A549 (cell line): ENCODE measurements at regions not wholly inside any gene's neighbourhood (a gene's known extent, or its start where the extent isn't known, plus 50 kb on each side); places are given as distances from the start of the nearest gene placed in this dataset.
A peak's percentile ranks its signal among the peaks of the same experiment; 100 is the strongest.

Source experiments
- ATAC-seq, 2 experiments: fragments of 200-7000 bp in 1 of 2; fragments of >200 bp in 1 of 2; cut with Nextera tagmentation in 1 of 2; cut with Tn5 transposase in 1 of 2; 3 replicates each; pipeline versions ENCODE4 v1.8.0 to v1.9.1; 2018 to 2020; ENCODE audit warnings: mild to moderate bottlenecking in 1 of 2, moderate library complexity in 1 of 2
- CTCF ChIA-PET: fragments of 300-600 bp; sonication (Branson Sonifier 250); formaldehyde crosslinking; extraction: SDS; loops from one replicate; lab custom pipeline; 2021; ENCODE audit warnings: antibody characterized with exemption, inconsistent platforms; lab: Yijun Ruan, JAX
- POLR2A ChIA-PET: fragments of 350-600 bp; formaldehyde crosslinking; extraction: SDS; loops from one replicate; lab custom pipeline; 2021; ENCODE audit warnings: antibody characterized with exemption, inconsistent platforms; lab: Yijun Ruan, JAX
- DNase-seq, 2 experiments: peaks; one replicate each; pipeline versions ENCODE4 v3.0.0 to v3.0.0-alpha.2; 2011 to 2016; ENCODE audit warnings: low read depth in 1 of 2, low spot score in 1 of 2
- FAIRE-seq: peaks from 2 replicates; lab custom pipeline; 2011; peaks lifted over from hg19 to GRCh38; lab: Jason Lieb, UNC
- H3K27ac ChIP-seq, 2 experiments: fragments of >200 bp; sonication (Bioruptor Twin); formaldehyde crosslinking; 3 replicates each; pipeline ENCODE4 v1.5.1; 2016 to 2017
- H3K4me1 ChIP-seq: fragments of >200 bp; sonication (Bioruptor Twin); formaldehyde crosslinking; 3 replicates; pipeline ENCODE4 v1.6.1; 2016
- H3K4me2 ChIP-seq: fragments of >200 bp; sonication (Bioruptor Twin); formaldehyde crosslinking; 3 replicates; pipeline ENCODE4 v1.6.1; 2016
- H3K4me3 ChIP-seq: fragments of >200 bp; sonication (Bioruptor Twin); formaldehyde crosslinking; 3 replicates; pipeline ENCODE4 v1.5.1; 2016
- H3K9me3 ChIP-seq: fragments of >200 bp; sonication (Bioruptor Twin); formaldehyde crosslinking; 3 replicates; pipeline ENCODE4 v1.6.1; 2016
- CBX8 ChIP-seq: fragments of 200-600 bp; sonication (generic); IDR thresholded peaks from 2 replicates; pipeline ENCODE4 v1.6.1; 2016
- CHD4 ChIP-seq: fragments of 200-600 bp; sonication (generic); IDR thresholded peaks from 2 replicates; pipeline ENCODE4 v1.6.1; 2016; ENCODE audit warnings: antibody characterized with exemption, mild to moderate bottlenecking, borderline replicate concordance
- EHMT2 ChIP-seq: fragments of 200-600 bp; sonication (generic); IDR thresholded peaks from 2 replicates; pipeline ENCODE4 v1.6.1; 2016; ENCODE audit warnings: antibody characterized with exemption, low read depth, mild to moderate bottlenecking, moderate library complexity
- FOSL2 ChIP-seq, 2 experiments: fragments of 450-650 bp in 1 of 2; fragments of >200 bp in 1 of 2; sonication (Bioruptor Twin) in 1 of 2; formaldehyde crosslinking; IDR thresholded peaks; 2 replicates each; pipeline versions ENCODE4 v1.5.0 to v1.6.1; 2016 to 2020; ENCODE audit warnings: mild to moderate bottlenecking in 1 of 2, moderate library complexity in 1 of 2
- HDAC2 ChIP-seq: fragments of 200-600 bp; sonication (generic); IDR thresholded peaks from 2 replicates; pipeline ENCODE4 v1.6.1; 2016
- HEYL ChIP-seq: fragments of 250-450 bp; sonication (Bioruptor Pico); IDR thresholded peaks from 2 replicates; pipeline ENCODE4 v1.8.0; 2021; ENCODE audit warnings: mild to moderate bottlenecking, moderate library complexity
- HOXA7 ChIP-seq: fragments of 250-450 bp; sonication (Bioruptor Pico); IDR thresholded peaks from 2 replicates; pipeline ENCODE4 v1.5.0; 2020; ENCODE audit warnings: mild to moderate bottlenecking, moderate library complexity
- JUNB ChIP-seq: fragments of >200 bp; sonication (Bioruptor Twin); formaldehyde crosslinking; IDR thresholded peaks from 2 replicates; pipeline ENCODE4 v1.6.1; 2016
- KDM5A ChIP-seq: fragments of 200-600 bp; sonication (generic); IDR thresholded peaks from 2 replicates; pipeline ENCODE4 v1.6.1; 2016; ENCODE audit warnings: antibody characterized with exemption, mild to moderate bottlenecking
- MAFK ChIP-seq: fragments of 450-650 bp; IDR thresholded peaks from 2 replicates; pipeline ENCODE4 v1.6.1; 2014; ENCODE audit not compliant: partially characterized antibody
- MAZ ChIP-seq: fragments of 150-350 bp; IDR thresholded peaks from 2 replicates; pipeline ENCODE4 v1.6.1; 2014; ENCODE audit warnings: antibody characterized with exemption, low read depth, low read length, borderline replicate concordance
- NR3C1 ChIP-seq: fragments of >200 bp; sonication (Bioruptor Twin); formaldehyde crosslinking; IDR thresholded peaks from 3 replicates; pipeline ENCODE4 v1.6.1; 2017
- POLR2A ChIP-seq: IDR thresholded peaks from 2 replicates; pipeline ENCODE4 v1.6.1; 2012; ENCODE audit warnings: mild to moderate bottlenecking, low read length
- RAD21 ChIP-seq, 2 experiments: fragments of >200 bp in 1 of 2; sonication (Bioruptor Twin) in 1 of 2; formaldehyde crosslinking in 1 of 2; IDR thresholded peaks in 1 of 2; conservative IDR thresholded peaks in 1 of 2; 2 replicates in 1 of 2; 3 replicates in 1 of 2; pipeline ENCODE4 v1.6.1; 2012 to 2018; ENCODE audit warnings: inconsistent platforms in 1 of 2
- SMC3 ChIP-seq: fragments of >200 bp; sonication (Bioruptor Twin); formaldehyde crosslinking; IDR thresholded peaks from 3 replicates; pipeline ENCODE4 v1.6.1; 2018; ENCODE audit warnings: inconsistent platforms
- SREBF2 ChIP-seq: fragments of 450-650 bp; IDR thresholded peaks from 2 replicates; pipeline ENCODE4 v1.6.1; 2014; ENCODE audit warnings: mild to moderate bottlenecking, moderate library complexity
- ZNF302 ChIP-seq: fragments of 250-450 bp; sonication (Bioruptor Pico); IDR thresholded peaks from 2 replicates; pipeline ENCODE4 v1.9.0; 2021; ENCODE audit warnings: inconsistent platforms, mild to moderate bottlenecking, moderate library complexity
- WGBS: methylation state at CpG from one replicate; pipeline ENCODE4 v1.1.6; 2017; ENCODE audit errors: missing lambda C conversion rate; 5-methylcytosine and 5-hydroxymethylcytosine counted together

DNA sequence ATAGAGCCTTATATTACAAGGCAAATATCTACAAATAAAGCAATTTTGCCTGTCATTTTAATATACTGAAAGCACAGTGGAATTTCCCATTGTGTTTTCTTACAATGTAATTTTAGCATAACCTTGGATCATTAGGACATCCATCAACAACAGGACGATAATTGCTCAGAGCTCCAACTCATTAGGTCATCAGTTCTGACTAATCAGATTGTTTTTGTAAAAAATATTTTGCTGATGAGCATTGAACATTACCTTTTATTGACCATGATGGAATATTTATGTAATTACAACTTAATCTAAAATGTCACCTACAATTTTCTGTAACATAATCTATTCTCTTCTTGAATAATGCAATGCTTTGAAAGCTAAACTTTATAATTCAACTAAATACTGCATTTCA is 215.3 kb upstream of the DSEL start:
- DNase-seq (no peak), ATAC-seq (no peak), FAIRE-seq (no peak)
- ChIA-PET POLR2A (no interaction called here), CTCF (no interaction called here)
- H3K4me1 ChIP-seq = no peaks in the 10 kb centered on the region
- H3K4me3 ChIP-seq = no peak overlapping the region
- H3K9me3 ChIP-seq = no peaks in the 10 kb centered on the region
- no peak overlapping the region for H3K4me2 ChIP-seq
- TF ChIP-seq SREBF2 = no peak
- WGBS = 9% methylated on average over 1 of the region's 1 CpG
- H3K27ac ChIP-seq = no peak overlapping the region

DNA sequence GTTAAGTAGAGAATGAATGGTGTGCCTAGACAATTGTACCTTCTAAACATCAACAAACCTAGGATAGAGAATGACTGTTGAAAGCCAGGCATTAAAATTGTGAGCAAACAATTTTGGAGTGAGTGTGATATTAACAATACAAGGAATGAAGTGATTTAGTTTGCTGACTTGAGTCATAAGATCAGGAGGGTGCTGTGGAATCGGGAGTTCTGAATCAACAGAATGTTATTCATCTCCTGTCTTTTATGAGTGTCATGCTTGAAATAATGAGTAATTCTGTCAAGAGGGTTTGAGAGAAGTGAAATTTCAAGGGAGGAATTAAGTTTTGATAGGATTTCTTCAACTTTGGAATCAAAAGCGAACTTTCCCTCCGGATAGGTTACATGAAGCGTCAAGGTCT is 214.4 kb upstream of the DSEL start:
- TF ChIP-seq JUNB = peak; percentile 42
- TF ChIP-seq CHD4 = no peak
- TF ChIP-seq HOXA7 (CRISPR knock-in tag) = no peak
- 0 out of 2 replicates have a peak, but pooled peaks have one; percentile 13 for TF ChIP-seq FOSL2 (IDR thresholded peaks at IDR 0.05)
- peak; percentile 39 for TF ChIP-seq FOSL2 (CRISPR knock-in tag; IDR thresholded peaks at IDR 0.05)
- WGBS = 27% methylated on average over 4 of the region's 4 CpGs
- peak; percentile 1 to 49 for DNase-seq
- Histone ChIP-seq H3K27ac (no peak overlapping the region), H3K4me1 (no peaks in the 10 kb centered on the region), H3K4me2 (peak overlapping the region; percentile 35), H3K9me3 (no peaks in the 10 kb centered on the region), H3K4me3 (no peak overlapping the region)
- ATAC-seq = peak; percentile 70 to 71; a peak in 3 of 6 replicates
- no peak for FAIRE-seq
- POLR2A ChIA-PET = no interaction called here
- CTCF ChIA-PET = no interaction called here

DNA sequence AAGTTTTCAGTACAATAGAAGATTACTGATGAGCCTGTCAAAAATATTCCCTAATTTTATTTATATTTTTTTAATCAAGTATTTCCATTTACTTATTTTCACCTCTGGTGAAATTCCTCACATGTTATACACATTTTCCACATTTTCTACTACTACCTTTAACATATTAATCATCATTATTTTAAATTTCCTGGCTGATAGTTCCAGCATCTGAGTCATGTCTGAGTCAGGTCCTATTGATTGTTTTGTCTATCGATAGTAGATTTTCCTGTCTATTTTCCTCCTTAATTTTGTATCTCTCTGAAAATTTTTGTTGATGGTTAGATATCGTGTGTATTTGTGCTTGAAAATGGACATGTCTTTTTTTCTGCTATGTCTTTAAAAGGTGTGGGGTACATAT is 211.8 kb upstream of the DSEL start:
- DNase-seq (no peak), ATAC-seq (no peak)
- H3K9me3 ChIP-seq = no peaks in the 10 kb centered on the region
- CTCF ChIA-PET = no interaction called here
- WGBS = 45% methylated on average over 2 of the region's 2 CpGs
- no peak for TF ChIP-seq RAD21 (conservative IDR thresholded peaks at IDR 0.05 in 1 of 2, IDR thresholded peaks at IDR 0.05 in 1 of 2)
- no peak for TF ChIP-seq MAZ
- TF ChIP-seq NR3C1 = no peak
- no peak for TF ChIP-seq POLR2A
- no peak for TF ChIP-seq HEYL (CRISPR knock-in tag)
- TF ChIP-seq EHMT2 = no peak
- TF ChIP-seq, all 56 proteins: peak for 0
- POLR2A ChIA-PET = no interaction called here
- Histone ChIP-seq H3K4me1 (no peaks in the 10 kb centered on the region), H3K4me2 (no peak overlapping the region), H3K4me3 (no peak overlapping the region), H3K27ac (no peak overlapping the region)
- FAIRE-seq = no peak

DNA sequence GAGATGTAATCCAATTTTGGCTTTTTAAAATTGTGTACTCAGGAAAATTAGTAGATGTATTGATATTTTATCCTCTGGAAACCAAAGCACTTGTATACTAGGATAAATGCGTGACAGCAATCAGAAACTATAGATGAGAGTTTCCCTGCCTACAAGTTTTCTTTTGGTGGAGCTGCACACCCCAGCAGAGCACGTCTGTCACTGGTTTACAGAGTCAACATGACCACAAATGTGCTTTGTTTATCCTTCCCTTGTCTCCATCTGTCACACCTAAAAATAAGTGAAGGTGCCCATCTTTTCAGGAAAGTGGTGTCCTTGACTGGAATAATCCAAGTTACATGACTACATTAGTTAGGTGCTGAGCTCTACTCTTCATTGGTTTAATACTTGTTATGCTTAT is 210.4 kb upstream of the DSEL start:
- Histone ChIP-seq H3K9me3 (no peaks in the 10 kb centered on the region), H3K4me3 (no peak overlapping the region)
- TF ChIP-seq ZNF302 (CRISPR knock-in tag) (no peak), KDM5A (no peak)
- TF ChIP-seq, all 56 proteins: peak for 0
- no peak overlapping the region for H3K4me2 ChIP-seq
- ATAC-seq = no peak
- CTCF ChIA-PET = no interaction called here
- WGBS = 8% methylated on average over 2 of the region's 2 CpGs
- no peak for DNase-seq
- POLR2A ChIA-PET = no interaction called here
- no peak for FAIRE-seq
- no peaks in the 10 kb centered on the region for H3K4me1 ChIP-seq
- no peak overlapping the region for H3K27ac ChIP-seq

DNA sequence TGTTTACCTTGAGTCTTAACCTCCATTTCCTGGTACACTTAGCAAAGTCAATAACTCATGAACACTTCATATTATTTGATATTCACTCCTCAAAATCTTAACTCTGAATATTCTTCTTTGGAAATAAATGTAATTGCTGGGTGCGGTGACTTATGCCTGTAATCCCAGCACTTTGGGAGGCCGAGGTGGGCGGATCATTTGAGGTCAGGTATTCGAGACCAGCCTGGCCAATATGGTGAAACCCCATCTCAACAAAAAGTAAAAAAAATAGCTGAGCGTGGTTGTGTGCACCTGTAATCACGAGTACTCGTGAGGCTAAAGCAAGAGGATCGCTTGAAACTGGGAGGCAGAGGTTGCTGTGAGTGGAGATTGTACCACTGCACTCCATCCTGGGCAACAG is 201.3 kb upstream of the DSEL start:
- Histone ChIP-seq H3K4me1 (no peaks in the 10 kb centered on the region), H3K27ac (no peak overlapping the region), H3K9me3 (no peaks in the 10 kb centered on the region), H3K4me3 (no peak overlapping the region), H3K4me2 (no peak overlapping the region)
- ChIA-PET CTCF (no interaction called here), POLR2A (no interaction called here)
- 17% methylated on average over 8 of the region's 8 CpGs for WGBS
- no peak for TF ChIP-seq HDAC2
- ATAC-seq = no peak
- FAIRE-seq = no peak
- DNase-seq = no peak

DNA sequence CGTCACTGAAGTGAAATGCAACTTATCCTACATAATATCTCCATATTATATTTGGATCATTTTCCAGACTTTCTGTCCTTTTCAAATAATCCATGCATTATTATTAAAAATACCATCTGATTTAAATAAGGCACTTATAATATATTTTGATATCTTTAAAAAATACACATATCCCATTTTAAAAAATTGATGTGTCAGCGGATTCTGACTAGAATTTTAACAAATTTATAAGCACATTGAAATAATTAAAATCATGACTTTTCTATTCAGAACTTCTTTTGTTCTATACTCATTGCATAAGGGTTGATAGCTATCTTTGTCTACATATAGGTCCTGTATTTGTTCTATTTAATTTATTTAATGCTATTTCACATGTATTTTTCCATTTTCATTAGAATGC is 199.0 kb upstream of the DSEL start:
- POLR2A ChIA-PET = no interaction called here
- no peak for FAIRE-seq
- no peak overlapping the region for H3K27ac ChIP-seq

More for the DNA sequence above, 199.0 kb upstream of the DSEL start:
- TF ChIP-seq MAFK (peak; percentile 66), SMC3 (no peak), CBX8 (no peak)
- TF ChIP-seq, all 56 proteins: peak for 1
- no peak for ATAC-seq
- no peak for DNase-seq
- CTCF ChIA-PET = no interaction called here
- Histone ChIP-seq H3K4me3 (no peak overlapping the region), H3K4me2 (no peak overlapping the region), H3K4me1 (no peaks in the 10 kb centered on the region), H3K9me3 (no peaks in the 10 kb centered on the region)
- 10% methylated on average over 2 of the region's 2 CpGs for WGBS
